ENCODE measurements at regions not wholly inside any gene's neighbourhood (a gene's known extent, or its start where the extent isn't known, plus 50 kb on each side); places are given as distances from the start of the nearest gene placed in this dataset.

DNA sequence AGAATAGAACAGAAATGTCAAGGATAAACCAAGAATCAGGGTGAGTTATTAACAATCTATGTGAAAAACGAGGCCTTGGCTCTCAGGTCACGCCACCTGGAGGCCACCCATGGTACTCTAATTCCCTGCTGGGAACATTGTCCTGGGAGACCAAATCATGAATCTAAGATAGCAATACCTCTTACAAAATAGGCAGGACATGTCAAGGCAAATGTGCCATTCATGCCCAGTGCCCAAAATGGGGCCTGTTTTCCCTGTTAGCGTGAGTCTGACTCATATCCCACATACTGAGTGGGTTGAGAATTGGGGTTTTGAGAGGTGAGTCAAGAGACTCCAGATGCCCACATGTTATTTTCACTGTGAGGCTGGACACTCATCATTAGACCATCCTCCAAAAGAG, 380.8 kb downstream of the HHIPL2 start:
- no peak overlapping the region for H3K4me3 ChIP-seq (replicated peaks; ENCODE audit: low read depth, low read length)
- TF ChIP-seq, protein P1, sequence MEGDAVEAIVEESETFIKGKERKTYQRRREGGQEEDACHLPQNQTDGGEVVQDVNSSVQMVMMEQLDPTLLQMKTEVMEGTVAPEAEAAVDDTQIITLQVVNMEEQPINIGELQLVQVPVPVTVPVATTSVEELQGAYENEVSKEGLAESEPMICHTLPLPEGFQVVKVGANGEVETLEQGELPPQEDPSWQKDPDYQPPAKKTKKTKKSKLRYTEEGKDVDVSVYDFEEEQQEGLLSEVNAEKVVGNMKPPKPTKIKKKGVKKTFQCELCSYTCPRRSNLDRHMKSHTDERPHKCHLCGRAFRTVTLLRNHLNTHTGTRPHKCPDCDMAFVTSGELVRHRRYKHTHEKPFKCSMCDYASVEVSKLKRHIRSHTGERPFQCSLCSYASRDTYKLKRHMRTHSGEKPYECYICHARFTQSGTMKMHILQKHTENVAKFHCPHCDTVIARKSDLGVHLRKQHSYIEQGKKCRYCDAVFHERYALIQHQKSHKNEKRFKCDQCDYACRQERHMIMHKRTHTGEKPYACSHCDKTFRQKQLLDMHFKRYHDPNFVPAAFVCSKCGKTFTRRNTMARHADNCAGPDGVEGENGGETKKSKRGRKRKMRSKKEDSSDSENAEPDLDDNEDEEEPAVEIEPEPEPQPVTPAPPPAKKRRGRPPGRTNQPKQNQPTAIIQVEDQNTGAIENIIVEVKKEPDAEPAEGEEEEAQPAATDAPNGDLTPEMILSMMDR (IDR thresholded peaks at IDR 0.05; ENCODE audit: low read depth, low read length, missing control alignments), result peak; percentile 68
- peak; percentile 44 for DNase-seq (ENCODE audit: extremely low read depth, low read depth)

DNA sequence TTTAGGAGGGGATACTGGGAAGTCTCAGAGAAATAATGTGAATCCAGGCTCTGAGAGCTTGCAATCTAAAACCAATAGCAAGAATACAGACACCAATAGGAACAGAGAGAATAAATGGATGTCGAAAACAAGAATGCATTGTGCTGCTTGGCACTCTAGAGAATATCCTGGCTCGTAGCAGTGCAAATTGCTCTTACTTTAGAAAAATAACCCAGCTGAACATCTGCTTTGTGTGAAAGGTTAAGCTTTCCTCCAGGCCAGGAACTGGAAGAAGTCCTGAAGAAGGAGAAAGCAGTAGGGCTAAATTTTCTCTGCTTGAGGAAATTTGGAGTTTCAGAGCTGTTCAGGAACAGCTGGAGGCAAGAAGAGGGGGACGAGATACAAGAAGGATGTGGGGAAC, 382.3 kb downstream of the HHIPL2 start:
- no peak for DNase-seq (ENCODE audit: extremely low read depth, low read depth)
- no peak overlapping the region for H3K4me3 ChIP-seq (replicated peaks; ENCODE audit: low read depth, low read length)
- TF ChIP-seq, protein P1 (IDR thresholded peaks at IDR 0.05; ENCODE audit: low read depth, low read length, missing control alignments), result no peak

DNA sequence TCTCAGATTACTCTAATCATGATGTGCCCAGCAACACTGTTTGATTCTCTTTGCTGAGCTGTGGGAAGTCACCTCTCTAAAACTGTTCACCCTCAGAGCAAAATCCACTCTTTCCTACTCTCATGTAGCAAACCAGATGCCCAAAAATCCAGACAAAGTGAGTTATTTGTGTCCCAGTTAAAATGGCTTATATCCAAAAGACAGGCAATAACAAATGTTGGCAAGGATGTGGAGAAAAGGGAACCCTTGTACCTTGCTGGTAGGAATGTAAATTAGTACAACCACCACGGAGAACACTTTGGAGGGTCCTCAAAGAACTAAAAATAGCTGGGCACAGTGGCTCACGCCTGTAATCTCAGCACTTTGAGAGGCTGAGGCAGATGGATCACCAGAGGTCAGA, 384.0 kb downstream of the HHIPL2 start:
- H3K4me3 ChIP-seq (replicated peaks; ENCODE audit: low read depth, low read length), result no peak overlapping the region
- TF ChIP-seq, protein P1 (IDR thresholded peaks at IDR 0.05; ENCODE audit: low read depth, low read length, missing control alignments), result no peak
- DNase-seq (ENCODE audit: extremely low read depth, low read depth), result no peak

DNA sequence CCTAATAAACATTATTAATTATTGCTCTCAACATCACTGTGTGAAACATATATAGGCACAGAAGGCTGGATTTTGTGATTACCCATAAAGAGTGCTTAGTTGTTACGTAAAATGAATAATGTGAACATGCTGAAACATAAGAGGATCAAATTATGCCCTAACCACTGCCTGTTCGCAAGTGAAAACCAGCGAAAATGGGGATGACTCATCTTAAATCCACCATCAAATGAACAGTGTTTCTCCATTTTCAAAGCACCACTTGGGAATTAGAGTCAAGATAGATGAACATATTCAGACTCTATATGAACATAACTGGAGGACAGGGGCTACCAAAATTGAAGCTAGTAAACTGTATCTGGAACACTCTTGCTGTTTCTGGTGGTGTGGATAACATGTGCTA, 386.2 kb downstream of the HHIPL2 start:
- TF ChIP-seq, protein P1 (IDR thresholded peaks at IDR 0.05; ENCODE audit: low read depth, low read length, missing control alignments), result no peak
- H3K4me3 ChIP-seq (replicated peaks; ENCODE audit: low read depth, low read length), result no peak overlapping the region
- no peak for DNase-seq (ENCODE audit: extremely low read depth, low read depth)

DNA sequence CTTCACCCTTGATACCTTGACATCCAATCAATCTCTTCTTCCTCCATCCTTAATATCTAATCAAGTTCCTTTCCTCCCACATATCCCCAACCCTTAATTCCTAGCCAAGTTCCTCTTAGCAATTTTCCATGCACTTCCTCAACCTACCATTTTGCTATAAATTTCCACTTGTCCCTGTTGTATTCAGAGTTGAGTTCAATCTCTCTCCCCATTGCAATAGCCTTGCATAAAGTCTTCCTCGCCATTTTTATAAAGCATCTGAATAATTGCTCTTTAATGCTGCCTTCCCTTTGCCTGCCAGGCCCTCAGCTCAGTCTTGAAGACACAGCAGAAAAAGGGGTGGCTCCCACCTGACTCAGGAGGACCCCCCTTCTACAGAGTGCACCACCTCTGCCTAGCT, 390.3 kb downstream of the HHIPL2 start:
- DNase-seq (ENCODE audit: extremely low read depth, low read depth), result no peak
- H3K4me3 ChIP-seq (replicated peaks; ENCODE audit: low read depth, low read length), result no peak overlapping the region
- TF ChIP-seq, protein P1 (IDR thresholded peaks at IDR 0.05; ENCODE audit: low read depth, low read length, missing control alignments), result no peak

DNA sequence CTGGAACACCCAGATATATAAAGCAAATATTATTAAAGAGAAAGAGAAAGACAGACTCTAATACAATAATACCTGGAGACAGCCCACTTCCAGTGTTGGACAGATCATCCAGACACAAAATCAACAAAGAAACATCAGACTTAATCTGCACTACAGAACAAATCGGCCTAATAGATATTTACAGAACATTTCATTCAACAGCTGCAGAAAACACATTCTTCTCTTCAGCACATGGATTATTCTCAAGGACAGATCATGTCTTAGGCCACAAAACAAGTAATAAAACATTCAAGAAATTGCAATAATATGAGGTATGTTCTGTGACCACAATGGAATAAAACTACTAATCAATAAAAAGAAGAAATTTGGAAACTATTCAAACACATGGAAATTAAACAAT, 398.3 kb upstream of the DUSP10 start:
- TF ChIP-seq, protein P1 (IDR thresholded peaks at IDR 0.05; ENCODE audit: low read depth, low read length, missing control alignments), result no peak
- H3K4me3 ChIP-seq (replicated peaks; ENCODE audit: low read depth, low read length), result no peak overlapping the region
- no peak for DNase-seq (ENCODE audit: extremely low read depth, low read depth)

DNA sequence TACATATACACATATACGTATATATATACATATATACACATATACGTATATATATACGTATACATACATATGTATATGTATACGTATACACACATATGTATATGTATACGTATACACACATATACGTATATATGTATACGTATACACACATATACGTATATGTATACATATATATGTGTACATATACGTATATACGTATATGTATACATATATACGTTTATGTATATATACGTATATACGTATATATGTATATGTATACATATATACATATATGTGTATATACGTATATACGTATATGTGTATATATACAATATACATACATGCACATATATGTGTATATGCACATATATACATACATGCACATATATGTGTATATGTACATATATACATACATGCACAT, 396.2 kb upstream of the DUSP10 start:
- H3K4me3 ChIP-seq (replicated peaks; ENCODE audit: low read depth, low read length), result no peak overlapping the region
- DNase-seq (ENCODE audit: extremely low read depth, low read depth), result no peak
- TF ChIP-seq, protein P1 (IDR thresholded peaks at IDR 0.05; ENCODE audit: low read depth, low read length, missing control alignments), result no peak

Measured in HFF-Myc (cell line).